Fibroblast of skin of right quadriceps (primary cell): ENCODE measurements at regions not wholly inside any gene's neighbourhood (a gene's known extent, or its start where the extent isn't known, plus 50 kb on each side); places are given as distances from the start of the nearest gene placed in this dataset.

Source experiments
- DNase-seq: peaks from one replicate; pipeline ENCODE4 v3.0.0-alpha.2; 2013

GRCh38 chr15:45743426-45744235 is 108.8 kb downstream of the SQOR start:
- DNase-seq: no peak

GRCh38 chr15:45744236-45744589 is 109.4 kb downstream of the SQOR start:
- DNase-seq: no peak

- DNase-seq: no peak
Observed at GRCh38 chr15:45747426-45747825, 112.6 kb downstream of the SQOR start.

GRCh38 chr15:45751629-45752028 is 116.8 kb downstream of the SQOR start:
- no peak for DNase-seq

- DNase-seq: no peak
Observed at GRCh38 chr15:45759936-45760335, 125.1 kb downstream of the SQOR start.

- no peak for DNase-seq
Observed at GRCh38 chr15:45762726-45763125, 127.9 kb downstream of the SQOR start.

GRCh38 chr15:45763170-45763869 is 128.5 kb downstream of the SQOR start:
- no peak for DNase-seq

GRCh38 chr15:45773149-45773548 is 138.3 kb downstream of the SQOR start:
- no peak for DNase-seq

GRCh38 chr15:45776772-45777171 is 141.9 kb downstream of the SQOR start:
- no peak for DNase-seq

GRCh38 chr15:45777781-45778180 is 143.0 kb downstream of the SQOR start:
- no peak for DNase-seq

GRCh38 chr15:45780352-45780751 is 145.5 kb downstream of the SQOR start:
- DNase-seq: no peak

- DNase-seq: no peak
Observed at GRCh38 chr15:45784656-45785055, 149.8 kb downstream of the SQOR start.

GRCh38 chr15:45785897-45786296 is 151.1 kb downstream of the SQOR start:
- DNase-seq: no peak

GRCh38 chr15:45790325-45790943 is 155.6 kb downstream of the SQOR start:
- DNase-seq: peak; percentile 5

- no peak for DNase-seq
Observed at GRCh38 chr15:45794304-45794703, 159.5 kb downstream of the SQOR start.

GRCh38 chr15:45794712-45795439 is 160.0 kb downstream of the SQOR start:
- no peak for DNase-seq

GRCh38 chr15:45795440-45796069 is 160.7 kb downstream of the SQOR start:
- DNase-seq: peak; percentile 11

- no peak for DNase-seq
Observed at GRCh38 chr15:45796433-45796832, 161.6 kb downstream of the SQOR start.

GRCh38 chr15:45799508-45799907 is 164.7 kb downstream of the SQOR start:
- DNase-seq: no peak

- DNase-seq: no peak
Observed at GRCh38 chr15:45801543-45801942, 166.7 kb downstream of the SQOR start.

GRCh38 chr15:45802140-45802539 is 167.3 kb downstream of the SQOR start:
- DNase-seq: no peak

- DNase-seq: no peak
Observed at GRCh38 chr15:45804028-45804427, 169.2 kb downstream of the SQOR start.

GRCh38 chr15:45810201-45810600 is 175.4 kb downstream of the SQOR start:
- no peak for DNase-seq
